Natural killer cell (primary cell): ENCODE measurements at regions not wholly inside any gene's neighbourhood (a gene's known extent, or its start where the extent isn't known, plus 50 kb on each side); places are given as distances from the start of the nearest gene placed in this dataset.
A peak's percentile ranks its signal among the peaks of the same experiment; 100 is the strongest.

Experiments used
- ATAC-seq, 3 donors: fragments of 150-1000 bp in 2 of 3; fragments of 200-7000 bp in 1 of 3; cut with Tn5 transposase; 1 replicate in 1 of 3; 2 replicates in 2 of 3; pipeline ENCODE4 v1.10.0; 2021; ENCODE audit warnings: mild to moderate bottlenecking in 2 of 3, moderate library complexity in 2 of 3
- DNase-seq, 2 donors: peaks; one replicate each; pipeline versions ENCODE4 v3.0.0 to v3.0.0-alpha.2; 2013 to 2021; ENCODE audit warnings: mixed read lengths in 1 of 2
- H3K27ac ChIP-seq: one replicate; pipeline ENCODE4 v1.5.1; 2013; ENCODE audit warnings: mild to moderate bottlenecking, low read length
- H3K27me3 ChIP-seq: one replicate; pipeline ENCODE4 v1.6.1; 2013; ENCODE audit warnings: low read length; ENCODE audit not compliant: control insufficient read depth, insufficient read depth
- H3K36me3 ChIP-seq: one replicate; pipeline ENCODE4 v1.6.1; 2013; ENCODE audit warnings: low read length; ENCODE audit not compliant: control insufficient read depth, insufficient read depth
- H3K4me1 ChIP-seq: one replicate; pipeline ENCODE4 v1.6.1; 2013; ENCODE audit warnings: low read length; ENCODE audit not compliant: control insufficient read depth, insufficient read depth
- H3K4me3 ChIP-seq: one replicate; pipeline ENCODE4 v1.5.1; 2013; ENCODE audit warnings: low read length
- H3K9me3 ChIP-seq: one replicate; pipeline ENCODE4 v1.6.1; 2013; ENCODE audit warnings: low read length; ENCODE audit not compliant: control insufficient read depth, insufficient read depth
- H3K27ac Mint-ChIP-seq, 2 donors: one replicate each; pipeline ENCODE4 v1.8.0; 2022; ENCODE audit warnings: mild to moderate bottlenecking in 2 of 2, mixed read lengths in 2 of 2, moderate library complexity in 1 of 2
- H3K27me3 Mint-ChIP-seq, 2 donors: one replicate each; pipeline ENCODE4 v1.8.0; 2022; ENCODE audit warnings: low read depth in 2 of 2, mixed read lengths in 2 of 2
- H3K36me3 Mint-ChIP-seq: one replicate; pipeline ENCODE4 v1.8.0; 2022; ENCODE audit warnings: mixed read lengths
- H3K4me1 Mint-ChIP-seq, 2 donors: one replicate each; pipeline ENCODE4 v1.8.0; 2022; ENCODE audit warnings: mixed read lengths in 2 of 2
- H3K4me3 Mint-ChIP-seq: one replicate; pipeline ENCODE4 v1.8.0; 2022; ENCODE audit warnings: mild to moderate bottlenecking, moderate library complexity, mixed read lengths
- H3K9me3 Mint-ChIP-seq, 2 donors: one replicate each; pipeline ENCODE4 v1.8.0; 2022; ENCODE audit warnings: mixed read lengths in 2 of 2
- CTCF ChIP-seq: fragments of 200-600 bp; IDR thresholded peaks from one replicate; pipeline ENCODE4 v1.8.0; 2022; ENCODE audit warnings: antibody characterized with exemption
- WGBS: methylation state at CpG from one replicate; pipeline ENCODE4 v1.1.7; 2013; ENCODE audit warnings: missing lambda C conversion rate; ENCODE audit not compliant: insufficient coverage; 5-methylcytosine and 5-hydroxymethylcytosine counted together
- intact Hi-C: fragments of 100-400 bp; cut with micrococcal nuclease; formaldehyde crosslinking; loops from one replicate; pipeline ENCODE4 v1.14.2; 2022

DNA sequence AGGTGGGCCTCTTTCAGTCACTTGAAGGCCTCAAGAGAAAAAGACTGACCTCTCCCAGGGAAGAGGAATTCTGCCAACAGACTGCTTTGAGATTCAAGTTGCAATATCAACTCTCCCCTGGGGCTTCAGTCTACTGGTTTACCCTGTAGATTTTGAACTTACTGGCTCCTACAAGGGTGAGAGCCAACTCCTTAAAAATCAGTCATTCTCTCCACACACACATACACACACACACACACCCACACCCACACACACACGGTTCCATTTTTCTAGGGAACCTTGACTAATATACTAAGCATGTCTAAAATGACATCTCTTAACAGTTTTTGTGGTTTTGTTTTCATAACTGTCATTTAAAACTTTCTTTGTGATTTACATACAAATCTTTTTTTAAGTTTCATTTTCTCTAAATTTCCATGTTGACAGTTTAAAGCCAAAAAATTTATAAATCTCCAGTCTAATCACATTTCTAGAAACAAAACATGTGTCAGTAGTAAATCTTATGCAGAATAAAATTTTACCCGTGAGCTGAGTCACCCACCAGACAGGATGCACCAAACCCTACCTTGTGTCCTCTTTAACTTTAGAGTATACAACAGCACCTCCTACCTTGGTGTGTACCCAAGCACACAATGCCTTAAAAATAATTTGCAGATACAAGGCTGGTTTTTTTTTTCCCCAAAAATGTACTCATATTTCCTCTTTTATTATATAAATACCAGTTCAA, 394.6 kb downstream of the AEBP2 start:
- no peak for TF ChIP-seq CTCF

GRCh38 chr12:19834592-19834991, 395.3 kb downstream of the AEBP2 start:
- intact Hi-C loops: loop anchor here (10.0 kb wide), 1 partner anchor 100 kb away; no protein-coding TSS in a partner anchor
- peaks cover 0 to 5% of the 10 kb centered on the region in 2 donors for H3K4me1 Mint-ChIP-seq

More for the DNA sequence above, 394.6 kb downstream of the AEBP2 start:
- H3K4me1 Mint-ChIP-seq: peaks cover 0 to 5% of the 10 kb centered on the region in 2 donors
- Histone ChIP-seq H3K27me3 (no peaks in the 10 kb centered on the region), H3K4me1 (no peaks in the 10 kb centered on the region), H3K4me3 (no peak overlapping the region), H3K36me3 (no peaks in the 10 kb centered on the region), H3K9me3 (no peaks in the 10 kb centered on the region), H3K27ac (no peak overlapping the region)
- peaks cover 0 to 2% of the 10 kb centered on the region in 2 donors for H3K27me3 Mint-ChIP-seq
- H3K27ac Mint-ChIP-seq: no peak overlapping the region
- no peaks in the 10 kb centered on the region for H3K36me3 Mint-ChIP-seq
- H3K4me3 Mint-ChIP-seq: no peak overlapping the region
- WGBS: 0% methylated on average over 2 of the region's 2 CpGs
- DNase-seq: peak in 1 of 2 donors; percentile 4
- ATAC-seq: peak in 1 of 3 donors; percentile 57
- intact Hi-C loops: loop anchor here (10.0 kb wide), 1 partner anchor 99 kb away; no protein-coding TSS in a partner anchor
- H3K9me3 Mint-ChIP-seq: no peaks in the 10 kb centered on the region

DNA sequence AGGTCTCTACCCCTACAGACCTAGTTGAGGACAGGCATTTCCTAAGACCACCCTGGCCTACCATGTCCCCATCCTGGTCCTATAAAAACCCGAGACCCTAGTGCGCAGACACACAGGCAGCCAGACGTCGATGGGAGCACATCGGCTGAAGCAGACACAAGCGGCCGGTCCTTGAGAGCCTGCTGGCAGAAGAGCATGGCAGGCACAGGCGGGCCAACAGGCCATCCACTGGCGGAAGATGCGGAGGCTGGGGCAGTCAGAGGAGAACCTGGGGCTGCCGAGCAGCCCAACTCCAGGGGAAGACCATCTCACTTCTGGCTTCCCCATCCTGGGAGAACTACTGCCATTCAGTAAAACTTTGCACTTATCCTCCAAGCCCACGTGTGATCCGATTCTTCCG, 396.8 kb downstream of the AEBP2 start:
- 96% methylated on average over 14 of the region's 14 CpGs for WGBS
- Histone ChIP-seq H3K4me1 (no peaks in the 10 kb centered on the region), H3K36me3 (no peaks in the 10 kb centered on the region), H3K9me3 (no peaks in the 10 kb centered on the region), H3K27ac (no peak overlapping the region), H3K4me3 (no peak overlapping the region), H3K27me3 (no peaks in the 10 kb centered on the region)
- DNase-seq (no peak), ATAC-seq (no peak)
- intact Hi-C loops: loop anchor here (10.0 kb wide), 1 partner anchor 101 kb away; no protein-coding TSS in a partner anchor
- TF ChIP-seq CTCF: no peak
- peaks cover 2% of the 10 kb centered on the region in 2 donors for H3K27me3 Mint-ChIP-seq
- H3K27ac Mint-ChIP-seq: no peak overlapping the region
- no peak overlapping the region for H3K4me3 Mint-ChIP-seq
- no peaks in the 10 kb centered on the region for H3K9me3 Mint-ChIP-seq
- H3K36me3 Mint-ChIP-seq: no peaks in the 10 kb centered on the region
- peaks cover 0 to 5% of the 10 kb centered on the region in 2 donors for H3K4me1 Mint-ChIP-seq

More at GRCh38 chr12:19834592-19834991, 395.3 kb downstream of the AEBP2 start:
- Mint-ChIP-seq H3K4me3 (no peak overlapping the region), H3K27me3 (peaks cover 0 to 2% of the 10 kb centered on the region in 2 donors), H3K36me3 (no peaks in the 10 kb centered on the region), H3K9me3 (no peaks in the 10 kb centered on the region), H3K27ac (no peak overlapping the region)
- no peaks in the 10 kb centered on the region for H3K27me3 ChIP-seq
- H3K9me3 ChIP-seq: no peaks in the 10 kb centered on the region
- H3K4me3 ChIP-seq: no peak overlapping the region
- H3K27ac ChIP-seq: no peak overlapping the region
- H3K36me3 ChIP-seq: no peaks in the 10 kb centered on the region
- no peaks in the 10 kb centered on the region for H3K4me1 ChIP-seq
- TF ChIP-seq CTCF: no peak
- no peak for ATAC-seq
- DNase-seq: no peak
